ENCODE measurements at regions not wholly inside any gene's neighbourhood (a gene's known extent, or its start where the extent isn't known, plus 50 kb on each side); places are given as distances from the start of the nearest gene placed in this dataset.
A peak's percentile ranks its signal among the peaks of the same experiment; 100 is the strongest.

- TF ChIP-seq CTCF (IDR thresholded peaks at IDR 0.05; ENCODE audit: extremely low read depth, missing control alignments) = no peak
- peak; percentile 28 for DNase-seq (ENCODE audit: low spot score)
Observed at GRCh38 chr2:144325086-144325485, 194.8 kb downstream of the ZEB2 start.

- DNase-seq (ENCODE audit: low spot score) = no peak
Observed at GRCh38 chr2:144324446-144325045, 195.4 kb downstream of the ZEB2 start.

GRCh38 chr2:144323946-144324345 is 196.0 kb downstream of the ZEB2 start:
- no peak for DNase-seq (ENCODE audit: low spot score)
- no peak for TF ChIP-seq CTCF (IDR thresholded peaks at IDR 0.05; ENCODE audit: extremely low read depth, missing control alignments)

More at GRCh38 chr2:144324446-144325045, 195.4 kb downstream of the ZEB2 start:
- TF ChIP-seq CTCF (IDR thresholded peaks at IDR 0.05; ENCODE audit: extremely low read depth, missing control alignments) = no peak

- TF ChIP-seq CTCF (IDR thresholded peaks at IDR 0.05; ENCODE audit: extremely low read depth, missing control alignments) = no peak
- DNase-seq (ENCODE audit: low spot score) = no peak
Observed at GRCh38 chr2:144322379-144322778, 197.5 kb downstream of the ZEB2 start.

GRCh38 chr2:144320491-144320890 is 199.4 kb downstream of the ZEB2 start:
- no peak for TF ChIP-seq CTCF (IDR thresholded peaks at IDR 0.05; ENCODE audit: extremely low read depth, missing control alignments)
- no peak for DNase-seq (ENCODE audit: low spot score)

- no peak for TF ChIP-seq CTCF (IDR thresholded peaks at IDR 0.05; ENCODE audit: extremely low read depth, missing control alignments)
- no peak for DNase-seq (ENCODE audit: low spot score)
Observed at GRCh38 chr2:144317071-144317738, 202.7 kb downstream of the ZEB2 start.

- no peak for TF ChIP-seq CTCF (IDR thresholded peaks at IDR 0.05; ENCODE audit: extremely low read depth, missing control alignments)
- no peak for DNase-seq (ENCODE audit: low spot score)
Observed at GRCh38 chr2:144310889-144311608, 208.9 kb downstream of the ZEB2 start.

All from GM20000 (cell line).